Osteocyte (in vitro differentiated cells): ENCODE measurements at regions not wholly inside any gene's neighbourhood (a gene's known extent, or its start where the extent isn't known, plus 50 kb on each side); places are given as distances from the start of the nearest gene placed in this dataset.

ENCODE experiments used
- DNase-seq: peaks from one replicate; pipeline ENCODE4 v3.0.0; 2021; ENCODE audit warnings: mixed read lengths; ENCODE audit not compliant: unreplicated experiment; ENCODE audit errors: extremely low spot score
- H3K27ac Mint-ChIP-seq: one replicate; pipeline ENCODE4 v1.8.0; 2021; ENCODE audit warnings: mild to moderate bottlenecking, mixed read lengths; ENCODE audit not compliant: unreplicated experiment
- H3K27me3 Mint-ChIP-seq: one replicate; pipeline ENCODE4 v1.8.0; 2021; ENCODE audit warnings: mixed read lengths; ENCODE audit not compliant: unreplicated experiment
- H3K36me3 Mint-ChIP-seq: one replicate; pipeline ENCODE4 v1.8.0; 2021; ENCODE audit warnings: mixed read lengths; ENCODE audit not compliant: unreplicated experiment
- H3K4me1 Mint-ChIP-seq: one replicate; pipeline ENCODE4 v1.8.0; 2021; ENCODE audit warnings: mixed read lengths; ENCODE audit not compliant: unreplicated experiment
- H3K4me3 Mint-ChIP-seq: one replicate; pipeline ENCODE4 v1.8.0; 2021; ENCODE audit warnings: mild to moderate bottlenecking, moderate library complexity, mixed read lengths; ENCODE audit not compliant: unreplicated experiment
- H3K9me3 Mint-ChIP-seq: one replicate; pipeline ENCODE4 v1.8.0; 2021; ENCODE audit warnings: mixed read lengths; ENCODE audit not compliant: unreplicated experiment
- TF ChIP-seq, protein P1 (sequence below): fragments of 200-600 bp; sonication (generic); IDR thresholded peaks from 2 replicates; pipeline ENCODE4 v1.5.0; 2021; ENCODE audit warnings: antibody characterized with exemption, mild to moderate bottlenecking, moderate library complexity

DNA sequence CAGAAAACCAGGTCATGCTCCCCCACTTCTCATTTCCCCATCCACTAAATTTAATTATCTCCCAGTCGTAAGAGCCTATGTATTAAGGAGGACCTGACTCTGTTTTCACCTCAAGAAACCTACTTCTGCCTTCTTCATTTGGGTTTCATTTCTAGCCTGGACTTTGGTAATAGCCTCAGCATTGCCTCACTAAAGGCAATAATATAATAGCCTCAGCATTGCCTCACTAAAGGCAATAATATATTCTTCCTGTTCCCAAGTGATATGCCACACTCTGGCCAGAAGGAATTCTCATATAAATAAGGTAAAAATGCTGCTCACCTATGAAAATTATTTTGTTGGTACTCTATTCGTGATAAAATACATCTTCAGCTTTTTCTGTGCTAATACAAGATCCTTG, 993.9 kb downstream of the EFNB2 start:
- H3K4me1 Mint-ChIP-seq = peaks cover 6% of the 10 kb centered on the region
- DNase-seq = no peak
- no peak overlapping the region for H3K4me3 Mint-ChIP-seq
- H3K36me3 Mint-ChIP-seq = no peaks in the 10 kb centered on the region
- H3K27ac Mint-ChIP-seq = no peak overlapping the region
- no peaks in the 10 kb centered on the region for H3K9me3 Mint-ChIP-seq
- TF ChIP-seq, protein P1, sequence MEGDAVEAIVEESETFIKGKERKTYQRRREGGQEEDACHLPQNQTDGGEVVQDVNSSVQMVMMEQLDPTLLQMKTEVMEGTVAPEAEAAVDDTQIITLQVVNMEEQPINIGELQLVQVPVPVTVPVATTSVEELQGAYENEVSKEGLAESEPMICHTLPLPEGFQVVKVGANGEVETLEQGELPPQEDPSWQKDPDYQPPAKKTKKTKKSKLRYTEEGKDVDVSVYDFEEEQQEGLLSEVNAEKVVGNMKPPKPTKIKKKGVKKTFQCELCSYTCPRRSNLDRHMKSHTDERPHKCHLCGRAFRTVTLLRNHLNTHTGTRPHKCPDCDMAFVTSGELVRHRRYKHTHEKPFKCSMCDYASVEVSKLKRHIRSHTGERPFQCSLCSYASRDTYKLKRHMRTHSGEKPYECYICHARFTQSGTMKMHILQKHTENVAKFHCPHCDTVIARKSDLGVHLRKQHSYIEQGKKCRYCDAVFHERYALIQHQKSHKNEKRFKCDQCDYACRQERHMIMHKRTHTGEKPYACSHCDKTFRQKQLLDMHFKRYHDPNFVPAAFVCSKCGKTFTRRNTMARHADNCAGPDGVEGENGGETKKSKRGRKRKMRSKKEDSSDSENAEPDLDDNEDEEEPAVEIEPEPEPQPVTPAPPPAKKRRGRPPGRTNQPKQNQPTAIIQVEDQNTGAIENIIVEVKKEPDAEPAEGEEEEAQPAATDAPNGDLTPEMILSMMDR = no peak
- H3K27me3 Mint-ChIP-seq = no peaks in the 10 kb centered on the region

DNA sequence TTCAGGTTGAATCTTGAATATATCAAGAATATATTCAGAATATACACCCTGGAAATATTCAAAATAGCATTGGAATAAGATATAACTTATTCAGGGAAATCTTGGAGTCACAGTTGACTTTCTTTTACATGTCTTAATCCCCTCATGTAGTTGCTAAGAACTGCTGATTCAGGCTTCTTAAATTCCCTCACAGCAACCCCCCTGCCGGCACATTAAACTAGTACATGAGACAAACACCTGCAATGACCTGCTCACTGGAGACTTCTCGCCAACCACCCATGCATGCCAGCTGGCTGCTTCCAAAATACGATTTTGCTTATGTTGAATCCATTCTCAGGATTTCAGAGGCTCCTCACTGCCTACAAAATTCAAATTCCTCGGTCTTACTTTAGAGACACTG, 997.1 kb downstream of the EFNB2 start:
- no peaks in the 10 kb centered on the region for H3K36me3 Mint-ChIP-seq
- DNase-seq = no peak
- no peak overlapping the region for H3K27ac Mint-ChIP-seq
- H3K4me1 Mint-ChIP-seq = no peaks in the 10 kb centered on the region
- H3K27me3 Mint-ChIP-seq = no peaks in the 10 kb centered on the region
- H3K4me3 Mint-ChIP-seq = no peak overlapping the region
- TF ChIP-seq, protein P1 = no peak
- H3K9me3 Mint-ChIP-seq = peaks cover 5% of the 10 kb centered on the region

GRCh38 chr13:105537113-105537512, 998.3 kb downstream of the EFNB2 start:
- no peaks in the 10 kb centered on the region for H3K4me1 Mint-ChIP-seq
- no peaks in the 10 kb centered on the region for H3K36me3 Mint-ChIP-seq
- H3K27ac Mint-ChIP-seq = no peak overlapping the region
- H3K4me3 Mint-ChIP-seq = no peak overlapping the region
- TF ChIP-seq, protein P1 = no peak
- DNase-seq = no peak
- H3K9me3 Mint-ChIP-seq = peaks cover 5% of the 10 kb centered on the region
- H3K27me3 Mint-ChIP-seq = no peaks in the 10 kb centered on the region

- H3K27me3 Mint-ChIP-seq = no peaks in the 10 kb centered on the region
- H3K4me1 Mint-ChIP-seq = no peaks in the 10 kb centered on the region
- peaks cover 17% of the 10 kb centered on the region for H3K9me3 Mint-ChIP-seq
- TF ChIP-seq, protein P1 = no peak
- H3K27ac Mint-ChIP-seq = no peak overlapping the region
- no peak for DNase-seq
- no peak overlapping the region for H3K4me3 Mint-ChIP-seq
- no peaks in the 10 kb centered on the region for H3K36me3 Mint-ChIP-seq
Measured at GRCh38 chr13:105530468-105530867, 1005.0 kb downstream of the EFNB2 start.

DNA sequence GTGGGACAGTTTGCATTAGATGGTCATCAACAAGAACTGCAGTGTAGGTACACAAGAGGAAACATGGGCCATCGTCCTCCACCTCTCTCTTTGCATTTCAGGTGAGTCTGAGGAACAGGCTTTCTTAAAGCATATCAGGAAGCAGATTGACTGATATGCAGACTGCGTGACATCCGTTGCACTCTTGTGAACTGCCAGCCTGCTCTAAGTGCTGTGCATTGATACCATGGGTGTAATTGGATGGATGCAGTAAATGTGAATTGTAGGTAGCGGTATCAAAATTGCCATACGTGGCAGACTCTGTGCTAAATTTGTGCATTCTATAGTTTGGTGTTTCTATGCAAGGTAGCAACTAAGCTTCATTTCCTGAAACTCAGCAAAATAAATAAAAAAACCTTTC, 1008.3 kb downstream of the EFNB2 start:
- Mint-ChIP-seq H3K9me3 (peaks cover 15% of the 10 kb centered on the region), H3K27me3 (no peaks in the 10 kb centered on the region), H3K4me3 (no peak overlapping the region), H3K36me3 (no peaks in the 10 kb centered on the region), H3K27ac (no peak overlapping the region), H3K4me1 (no peaks in the 10 kb centered on the region)
- DNase-seq = no peak
- TF ChIP-seq, protein P1 = no peak
